ENCODE measurements at regions not wholly inside any gene's neighbourhood (a gene's known extent, or its start where the extent isn't known, plus 50 kb on each side); places are given as distances from the start of the nearest gene placed in this dataset.

GRCh38 chr12:18946106-18946505, 183.4 kb upstream of the PLEKHA5 start:
- intact Hi-C loops (cut with DNase I), result no loop called here
- no peak for DNase-seq (ENCODE audit: low spot score)

GRCh38 chr12:18951218-18951617, 178.3 kb upstream of the PLEKHA5 start:
- no peak for DNase-seq (ENCODE audit: low spot score)
- intact Hi-C loops (cut with DNase I), result no loop called here

GRCh38 chr12:18953505-18953904, 176.0 kb upstream of the PLEKHA5 start:
- DNase-seq (ENCODE audit: low spot score), result no peak
- intact Hi-C loops (cut with DNase I), result no loop called here

DNA sequence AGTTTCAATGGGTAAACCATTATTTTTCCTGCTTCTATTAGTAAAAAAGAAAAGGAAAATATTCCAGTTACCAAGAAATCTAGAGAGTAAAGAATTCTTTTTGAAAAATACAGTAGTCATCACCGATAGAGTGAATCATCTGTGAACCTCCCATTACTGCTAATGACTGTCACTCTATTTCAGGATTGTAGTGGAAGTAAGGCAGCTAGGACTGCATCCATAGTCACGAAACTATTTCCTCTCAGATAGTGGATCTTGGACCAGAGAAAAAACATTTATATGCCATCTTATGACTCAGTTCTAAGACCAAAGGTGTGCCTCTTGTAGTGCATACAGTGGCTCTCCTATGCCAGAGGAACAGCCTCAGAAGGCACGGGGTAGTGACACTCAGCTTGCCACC, 173.9 kb upstream of the PLEKHA5 start:
- intact Hi-C loops (cut with DNase I), result no loop called here
- no peak for DNase-seq (ENCODE audit: low spot score)

- intact Hi-C loops (cut with DNase I), result no loop called here
- no peak for DNase-seq (ENCODE audit: low spot score)
These were observed 164.3 kb upstream of the PLEKHA5 start for GRCh38 chr12:18965203-18965602.

GRCh38 chr12:18966954-18967353, 162.6 kb upstream of the PLEKHA5 start:
- no peak for DNase-seq (ENCODE audit: low spot score)

DNA sequence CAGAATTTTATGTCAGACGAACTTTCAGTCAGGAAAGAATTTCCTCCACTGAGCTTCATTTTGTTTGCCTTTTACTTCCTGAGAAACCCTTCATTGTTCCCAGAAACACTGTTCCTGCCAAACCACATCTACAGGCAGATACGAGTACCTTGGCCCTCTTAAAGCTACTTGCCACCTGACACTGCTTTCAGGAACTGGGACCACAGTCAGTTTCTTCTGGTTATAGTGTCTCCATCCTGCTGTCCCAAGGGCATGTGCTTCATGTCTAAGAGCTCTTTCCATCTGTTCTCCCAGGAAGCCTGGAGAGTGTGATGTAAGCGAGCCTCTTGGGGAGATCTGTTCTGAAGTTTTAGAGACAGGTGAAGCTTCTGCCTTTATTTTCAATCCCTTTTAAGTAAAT, 161.7 kb upstream of the PLEKHA5 start:
- intact Hi-C loops (cut with DNase I), result no loop called here

More at GRCh38 chr12:18966954-18967353, 162.6 kb upstream of the PLEKHA5 start:
- intact Hi-C loops (cut with DNase I), result no loop called here

GRCh38 chr12:18969512-18969911, 160.0 kb upstream of the PLEKHA5 start:
- intact Hi-C loops (cut with DNase I), result no loop called here
- DNase-seq (ENCODE audit: low spot score), result no peak

More for the DNA sequence above, 161.7 kb upstream of the PLEKHA5 start:
- DNase-seq (ENCODE audit: low spot score), result no peak

GRCh38 chr12:18970603-18971002, 158.9 kb upstream of the PLEKHA5 start:
- DNase-seq (ENCODE audit: low spot score), result no peak
- intact Hi-C loops (cut with DNase I), result no loop called here

DNA sequence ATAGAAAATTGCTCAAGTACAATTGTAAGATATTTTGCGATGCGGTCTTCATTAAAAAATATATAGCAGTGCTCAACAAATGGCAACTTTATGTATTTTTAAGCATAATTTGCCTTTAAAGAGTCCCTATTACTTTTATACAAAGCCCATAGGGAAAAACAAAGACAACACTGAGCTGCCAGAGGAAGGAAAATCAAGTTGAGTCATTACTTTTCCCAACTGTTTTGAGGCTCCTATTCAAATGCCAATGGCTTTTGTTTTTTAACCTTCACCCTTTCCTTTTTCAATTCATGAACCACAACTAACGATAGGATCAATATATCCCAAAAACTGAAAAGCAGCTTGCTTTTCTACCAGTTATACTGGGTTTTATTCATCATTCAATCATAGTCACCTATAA, 157.6 kb upstream of the PLEKHA5 start:
- intact Hi-C loops (cut with DNase I), result no loop called here
- DNase-seq (ENCODE audit: low spot score), result no peak

- intact Hi-C loops (cut with DNase I), result no loop called here
- DNase-seq (ENCODE audit: low spot score), result no peak
These were observed 153.6 kb upstream of the PLEKHA5 start for GRCh38 chr12:18975933-18976332.

DNA sequence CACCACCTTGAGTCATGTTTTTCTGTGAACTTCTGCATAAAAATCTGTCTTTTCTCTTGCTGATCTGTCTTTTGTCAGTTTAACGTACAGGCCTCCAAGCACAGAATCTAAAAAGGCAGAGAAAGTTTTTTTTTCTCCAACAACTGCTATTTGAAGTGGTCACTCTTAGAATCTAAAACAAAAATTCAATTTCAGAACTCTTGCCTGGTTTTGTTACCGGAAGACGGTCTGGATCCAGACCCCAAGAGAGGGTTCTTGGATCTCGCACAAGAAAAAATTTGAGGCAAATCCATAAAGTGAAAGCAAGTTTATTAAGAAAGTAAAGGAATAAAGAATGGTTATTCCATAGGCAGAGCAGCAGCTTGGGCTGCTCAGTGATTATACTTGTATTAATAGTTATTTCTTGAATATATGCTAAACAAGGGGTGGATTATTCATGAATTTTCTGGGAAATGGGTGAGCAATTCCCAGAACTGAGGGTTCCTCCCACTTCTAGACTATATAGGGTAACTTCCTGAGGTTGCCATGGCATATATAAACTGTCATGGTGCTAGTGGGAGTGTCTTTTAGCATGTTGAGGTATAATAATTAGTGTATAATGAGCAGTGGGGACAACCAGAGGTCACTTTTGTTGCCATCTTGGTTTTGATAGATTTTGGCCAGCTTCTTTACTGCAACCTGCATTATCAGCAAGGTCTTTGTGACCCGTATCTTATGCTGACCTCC, 150.0 kb upstream of the PLEKHA5 start:
- intact Hi-C loops (cut with DNase I), result no loop called here
- no peak for DNase-seq (ENCODE audit: low spot score)

GRCh38 chr12:18981732-18982131, 147.8 kb upstream of the PLEKHA5 start:
- DNase-seq (ENCODE audit: low spot score), result no peak
- intact Hi-C loops (cut with DNase I), result no loop called here

DNA sequence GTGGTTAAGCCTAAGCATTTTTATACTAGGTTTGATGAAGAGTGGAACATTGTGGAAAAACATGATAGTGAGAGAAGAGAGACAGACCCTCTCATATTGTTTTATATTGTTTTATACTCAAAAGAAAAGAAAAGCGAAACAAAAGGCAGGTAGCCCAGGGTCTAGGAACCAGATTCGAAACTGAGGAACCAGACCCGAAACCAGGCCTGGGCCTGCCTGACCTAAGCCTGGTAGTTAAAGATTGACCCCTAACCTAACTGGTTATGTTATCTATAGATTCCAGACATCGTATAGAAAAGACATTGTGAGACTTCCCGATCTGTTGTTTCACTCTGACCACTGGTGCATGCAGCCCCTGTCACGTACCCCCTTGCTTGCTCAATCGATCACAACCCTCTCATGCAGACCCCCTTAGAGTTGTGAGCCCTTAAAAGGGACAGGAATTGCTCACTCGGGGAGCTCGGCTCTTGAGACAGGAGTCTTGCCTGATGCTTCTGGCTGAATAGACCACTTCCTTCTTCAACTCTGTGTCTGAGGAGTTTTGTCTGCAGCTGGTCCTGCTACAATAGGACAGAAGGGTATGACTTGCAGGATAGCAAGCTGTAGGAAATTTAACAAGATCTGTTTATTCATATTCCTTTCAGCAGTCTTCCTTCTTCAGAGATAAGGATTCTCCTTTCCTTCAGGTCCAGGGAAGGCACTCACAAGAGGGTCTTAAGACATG, 147.1 kb upstream of the PLEKHA5 start:
- intact Hi-C loops (cut with DNase I), result no loop called here
- DNase-seq (ENCODE audit: low spot score), result no peak

GRCh38 chr12:18983854-18984253, 145.7 kb upstream of the PLEKHA5 start:
- intact Hi-C loops (cut with DNase I), result no loop called here
- no peak for DNase-seq (ENCODE audit: low spot score)

DNA sequence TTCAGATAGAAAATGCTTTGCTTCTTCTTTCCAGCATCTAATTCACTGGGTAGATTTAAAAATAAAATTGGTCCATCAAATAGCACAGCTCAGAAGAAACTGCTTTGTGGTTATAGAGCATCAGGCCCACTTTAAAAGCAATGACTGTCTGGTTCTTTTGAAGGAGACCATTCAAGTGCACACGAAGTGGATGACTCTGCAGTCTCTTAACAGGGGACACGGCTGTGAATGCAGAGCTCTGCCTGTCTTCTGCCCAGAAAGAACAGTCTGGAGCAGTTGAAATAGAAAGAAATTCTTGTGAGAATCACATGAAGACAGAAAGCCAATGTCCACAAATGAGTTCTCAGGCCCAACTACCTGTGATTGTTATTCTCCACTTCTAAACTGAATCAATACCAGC, 138.7 kb upstream of the PLEKHA5 start:
- no peak for DNase-seq (ENCODE audit: low spot score)
- intact Hi-C loops (cut with DNase I), result no loop called here

- intact Hi-C loops (cut with DNase I), result no loop called here
- no peak for DNase-seq (ENCODE audit: low spot score)
These were observed 137.2 kb upstream of the PLEKHA5 start for GRCh38 chr12:18992336-18992735.

DNA sequence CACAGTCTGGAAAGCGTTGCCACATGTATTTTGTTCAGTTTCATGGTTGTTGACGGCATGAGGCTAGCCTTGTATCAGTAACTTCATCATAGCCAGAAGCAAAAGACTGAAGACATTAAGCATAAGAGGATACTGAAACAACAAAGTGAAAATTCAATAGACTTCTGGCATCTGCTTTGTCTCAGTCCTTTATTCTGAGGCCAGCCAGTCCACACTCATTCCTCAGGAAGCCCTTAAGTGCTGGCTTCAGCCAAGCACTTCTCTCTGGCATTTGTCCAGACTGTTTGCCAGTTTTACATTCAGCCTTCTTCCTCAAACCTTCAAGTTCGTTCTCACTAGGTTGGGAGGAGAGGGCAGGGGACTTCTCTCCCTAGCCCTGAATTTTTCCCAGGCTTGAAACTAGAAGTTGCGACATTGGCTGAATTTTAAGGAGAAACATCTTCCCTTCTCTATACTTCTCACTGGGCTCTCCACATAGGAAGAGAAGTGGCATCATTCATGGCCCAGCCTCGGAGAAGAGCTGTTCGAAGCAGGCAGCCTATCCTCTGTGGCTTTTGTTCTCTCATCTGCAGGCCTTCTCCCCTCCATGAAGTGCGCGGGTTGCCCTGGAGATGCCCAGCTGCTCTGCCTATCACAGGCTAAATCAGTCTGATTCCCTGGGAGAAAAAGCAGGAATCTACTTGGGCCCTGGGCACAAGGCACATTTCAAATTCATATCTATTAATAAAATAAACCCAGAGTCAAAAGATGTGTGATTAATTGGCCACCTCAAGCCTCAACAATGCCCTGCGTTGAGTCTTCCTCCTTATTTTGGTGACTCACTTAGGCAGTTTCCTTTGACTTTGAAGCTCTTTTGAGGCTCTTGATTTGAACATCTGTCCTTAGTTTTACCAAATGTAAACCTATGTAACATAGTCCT, 130.9 kb upstream of the PLEKHA5 start:
- DNase-seq (ENCODE audit: low spot score), result no peak
- intact Hi-C loops (cut with DNase I), result no loop called here

DNA sequence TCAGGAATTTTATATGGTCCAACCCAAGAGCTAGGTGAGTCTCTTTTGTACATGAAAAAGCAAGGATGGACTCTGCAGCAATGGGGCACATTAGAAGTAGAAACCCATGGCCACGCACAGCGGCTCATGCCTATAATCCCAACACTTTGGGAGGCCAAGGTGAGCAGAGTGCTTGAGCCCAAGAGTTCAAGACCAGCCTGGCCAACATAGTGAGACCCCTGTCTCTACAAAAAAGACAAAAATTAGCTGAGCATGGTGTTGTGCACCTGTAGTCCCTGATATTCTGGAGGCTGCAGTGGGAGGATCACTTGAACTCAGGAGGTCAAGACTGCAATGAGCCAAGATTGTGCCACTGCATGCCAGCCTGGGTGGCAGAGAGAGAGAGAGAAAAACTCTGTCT, 128.7 kb upstream of the PLEKHA5 start:
- intact Hi-C loops (cut with DNase I), result no loop called here

DNA sequence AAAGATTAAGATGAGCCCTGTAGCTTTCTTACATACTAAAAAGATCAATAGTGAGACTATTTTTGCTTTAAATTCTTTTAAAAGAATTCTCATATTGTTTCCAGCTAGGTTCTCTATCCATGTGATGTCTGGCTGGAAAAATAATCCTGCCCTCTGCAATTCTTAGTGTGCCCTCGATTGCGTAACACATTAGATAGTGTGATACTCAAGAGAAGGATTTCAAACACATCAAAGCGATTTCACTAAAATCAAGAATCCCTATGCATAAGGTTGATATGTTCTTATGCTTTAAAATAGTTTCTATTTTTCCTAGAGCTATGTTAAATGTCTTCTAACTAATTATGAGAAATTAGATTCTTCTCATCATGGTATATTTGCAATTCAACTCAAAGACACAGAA, 127.3 kb upstream of the PLEKHA5 start:
- DNase-seq (ENCODE audit: low spot score), result no peak
- intact Hi-C loops (cut with DNase I), result no loop called here

More for the DNA sequence above, 128.7 kb upstream of the PLEKHA5 start:
- DNase-seq (ENCODE audit: low spot score), result no peak
